Heart right ventricle (tissue), 16 donors: ENCODE measurements at regions not wholly inside any gene's neighbourhood (a gene's known extent, or its start where the extent isn't known, plus 50 kb on each side); places are given as distances from the start of the nearest gene placed in this dataset.

Experiments
- ATAC-seq, 8 donors: fragments of 200-7000 bp; cut with Tn5 transposase; one replicate each; pipeline ENCODE4 v1.9.1; 2020; ENCODE audit warnings: mild to moderate bottlenecking in 8 of 8, moderate library complexity in 8 of 8, moderate number of reproducible peaks in 1 of 8
- DNase-seq, 2 donors: peaks; one replicate each; pipeline ENCODE4 v3.0.0-alpha.2; 2020
- H3K27ac ChIP-seq, 10 donors: fragments of 200-600 bp; sonication (generic) in 2 of 10; one replicate each; pipeline versions ENCODE4 v1.5.0 to v1.8.0; 2020 to 2022; ENCODE audit warnings: mild to moderate bottlenecking in 3 of 10
- H3K27me3 ChIP-seq, 7 donors: fragments of 200-600 bp; one replicate each; pipeline ENCODE4 v1.8.0; 2021 to 2022; ENCODE audit warnings: mild to moderate bottlenecking in 2 of 7
- H3K36me3 ChIP-seq, 9 donors: fragments of 200-600 bp; sonication (generic) in 1 of 9; one replicate each; pipeline versions ENCODE4 v1.5.0 to v1.8.0; 2020 to 2022; ENCODE audit warnings: mild to moderate bottlenecking in 2 of 9
- H3K4me1 ChIP-seq, 9 donors: fragments of 200-600 bp; sonication (generic) in 1 of 9; one replicate each; pipeline versions ENCODE4 v1.5.0 to v1.8.0; 2020 to 2022; ENCODE audit warnings: mild to moderate bottlenecking in 4 of 9
- H3K4me3 ChIP-seq, 10 donors: fragments of 200-600 bp; sonication (generic) in 2 of 10; one replicate each; pipeline versions ENCODE4 v1.5.0 to v1.8.0; 2020 to 2022; ENCODE audit warnings: mild to moderate bottlenecking in 7 of 10, moderate library complexity in 2 of 10
- H3K9me3 ChIP-seq, 11 donors: fragments of 200-600 bp in 10 of 11; sonication (generic) in 2 of 11; one replicate each; pipeline versions ENCODE4 v1.5.0 to v1.8.0; 2013 to 2022; ENCODE audit warnings: mild to moderate bottlenecking in 2 of 11, control low read depth in 1 of 11, moderate library complexity in 1 of 11
- WGBS, 2 donors: extraction: QIAGEN DNeasy Blood & Tissue Kit; methylation state at CpG; one replicate each; pipeline ENCODE4 v1.1.7; 2013; ENCODE audit warnings: inconsistent platforms in 1 of 2; 5-methylcytosine and 5-hydroxymethylcytosine counted together
- intact Hi-C, 10 donors: fragments of 100-400 bp; cut with DNase I; formaldehyde crosslinking; loops; one replicate each; pipeline versions ENCODE4 v1.11.1 to v1.14.2; 2022
- TF ChIP-seq, protein P1 (sequence below), 9 donors: fragments of 200-600 bp; sonication (generic) in 2 of 9; IDR thresholded peaks; one replicate each; pipeline versions ENCODE4 v1.5.0 to v1.8.0; 2021 to 2022; ENCODE audit warnings: antibody characterized with exemption in 9 of 9, mild to moderate bottlenecking in 5 of 9, moderate library complexity in 1 of 9
- donor health status: Arrhythmogenic right ventricular cardiomyopathy.
- donor health status: ischemic (EF 13 %, LVEDD 7.1; RV severe dilation, severe dysfunction).
- donor health status: healthy with polysubstance abuse.
- donor health status: DM: no; HTN: yes; CAD: no.
- donor health status: DM: no; HTN: no; CAD: no.
- donor health status: ischemic (EF 25% LVEDD 6.9; RV normal size, moderate dysfunction).
- donor health status: ischemic (EF 25% LVEDD 5.7; RV mildly dilated, moderate dysfunction).
- donor health status: healthy.
- donor health status: DM: yes; HTN: yes; CAD: no.
- donor health status: Ischemic cardiomyopathy.
- donor health status: ischemic (EF 35%, LVEDD 5.7; RV mildly dilated, moderate dysfunction).
- donor health status: nonischemic (EF 11% LVEDD 7.7; RV severe dilation, severe dysfunction).
- donor health status: DM: yes; HTN: yes; CAD: no.
- donor health status: PGD.
- donor health status: ischemic (EF 29% LVEDD 5.4; RV normal size, mild dysfunction).
- donor health status: nonischemic (EF 23%, LVEDD 6.1; RV moderate dilation, normal function).

DNA sequence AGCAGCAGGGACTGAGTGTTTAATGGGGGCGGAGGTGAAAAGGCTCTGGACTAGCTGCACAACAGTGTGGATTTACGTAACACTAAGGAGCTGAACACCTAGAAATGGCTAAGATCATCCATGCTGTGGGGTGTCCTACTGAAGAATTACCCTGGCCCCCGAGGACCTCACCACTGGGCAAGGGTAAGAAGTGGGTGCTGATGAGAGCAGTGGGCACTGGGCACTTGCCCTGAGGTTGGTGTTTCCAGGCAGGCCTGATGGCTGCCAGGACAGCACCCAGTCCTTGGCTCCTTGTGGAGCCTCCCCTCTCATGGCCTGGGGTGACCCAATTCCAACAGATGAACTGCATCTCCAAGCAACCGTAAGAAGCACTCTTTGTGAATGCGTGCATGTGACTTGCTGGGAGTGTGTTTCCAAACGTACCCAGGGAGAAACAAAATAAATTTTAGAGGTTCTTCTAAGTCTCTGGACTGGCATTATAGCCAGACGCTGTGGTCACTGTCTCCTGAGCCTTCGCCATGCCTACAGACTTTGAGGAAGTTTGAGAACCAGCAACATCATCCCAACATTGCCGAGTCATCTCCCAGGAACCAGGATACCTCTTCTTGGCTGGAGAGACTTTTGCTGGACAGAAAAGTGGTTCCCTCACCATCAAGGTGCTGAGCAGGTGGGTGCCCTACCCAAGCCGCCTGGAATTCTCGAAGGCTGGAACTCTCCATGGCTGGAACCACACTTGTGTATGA, 245.9 kb downstream of the ERMARD start:
- peaks cover 0 to 11% (median 6%) of the 10 kb centered on the region in 9 donors for H3K4me1 ChIP-seq
- 94 to 95% methylated on average over 11 of the region's 11 CpGs for WGBS, 2 donors
- peak overlapping the region in 1 of 10 donors; percentile 62 for H3K27ac ChIP-seq
- TF ChIP-seq, protein P1, sequence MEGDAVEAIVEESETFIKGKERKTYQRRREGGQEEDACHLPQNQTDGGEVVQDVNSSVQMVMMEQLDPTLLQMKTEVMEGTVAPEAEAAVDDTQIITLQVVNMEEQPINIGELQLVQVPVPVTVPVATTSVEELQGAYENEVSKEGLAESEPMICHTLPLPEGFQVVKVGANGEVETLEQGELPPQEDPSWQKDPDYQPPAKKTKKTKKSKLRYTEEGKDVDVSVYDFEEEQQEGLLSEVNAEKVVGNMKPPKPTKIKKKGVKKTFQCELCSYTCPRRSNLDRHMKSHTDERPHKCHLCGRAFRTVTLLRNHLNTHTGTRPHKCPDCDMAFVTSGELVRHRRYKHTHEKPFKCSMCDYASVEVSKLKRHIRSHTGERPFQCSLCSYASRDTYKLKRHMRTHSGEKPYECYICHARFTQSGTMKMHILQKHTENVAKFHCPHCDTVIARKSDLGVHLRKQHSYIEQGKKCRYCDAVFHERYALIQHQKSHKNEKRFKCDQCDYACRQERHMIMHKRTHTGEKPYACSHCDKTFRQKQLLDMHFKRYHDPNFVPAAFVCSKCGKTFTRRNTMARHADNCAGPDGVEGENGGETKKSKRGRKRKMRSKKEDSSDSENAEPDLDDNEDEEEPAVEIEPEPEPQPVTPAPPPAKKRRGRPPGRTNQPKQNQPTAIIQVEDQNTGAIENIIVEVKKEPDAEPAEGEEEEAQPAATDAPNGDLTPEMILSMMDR (IDR thresholded peaks at IDR 0.05) = no peak
- intact Hi-C loops = no loop called here
- no peak overlapping the region for H3K4me3 ChIP-seq
- DNase-seq (no peak), ATAC-seq (peak in 1 of 8 donors; percentile 16)
- no peaks in the 10 kb centered on the region for H3K36me3 ChIP-seq
- H3K27me3 ChIP-seq = peaks cover 0 to 4% (median 0%) of the 10 kb centered on the region in 7 donors
- H3K9me3 ChIP-seq = peaks cover 0 to 9% (median 0%) of the 10 kb centered on the region in 11 donors

DNA sequence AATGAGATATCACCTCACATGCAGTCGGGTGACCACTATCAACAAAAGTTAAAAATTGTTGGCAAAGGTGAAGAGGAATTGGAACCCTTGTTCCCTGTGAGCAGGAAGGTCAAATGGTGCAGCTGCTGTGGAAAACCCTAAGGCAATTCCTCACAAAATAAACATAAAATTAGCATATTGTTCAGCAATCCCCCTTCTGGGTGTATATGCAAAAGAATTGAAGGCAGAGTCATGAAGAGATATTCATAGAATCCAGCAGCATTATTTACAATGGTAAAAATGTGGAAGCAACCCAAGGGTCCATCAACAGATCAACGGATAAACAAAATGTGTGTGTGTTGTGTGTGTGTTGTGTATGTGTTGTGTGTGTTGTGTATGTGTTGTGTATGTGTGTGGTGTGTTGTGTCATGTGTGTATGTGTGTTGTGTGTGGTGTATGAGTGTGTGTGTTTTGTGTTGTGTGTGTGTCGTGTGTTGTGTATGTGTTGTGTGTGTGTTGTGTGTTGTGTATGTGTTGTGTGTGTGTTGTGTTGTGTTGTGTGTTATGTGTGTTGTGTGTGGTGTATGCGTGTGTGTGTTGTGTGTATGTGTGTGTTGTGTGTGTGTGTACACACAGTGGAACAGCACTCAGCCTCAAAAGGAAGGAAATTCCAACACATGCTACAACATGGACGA, 245.1 kb downstream of the ERMARD start:
- DNase-seq (no peak), ATAC-seq (no peak)
- H3K4me3 ChIP-seq = no peak overlapping the region
- TF ChIP-seq, protein P1 (IDR thresholded peaks at IDR 0.05) = no peak
- peaks cover 0 to 17% (median 8%) of the 10 kb centered on the region in 9 donors for H3K4me1 ChIP-seq
- no peak overlapping the region for H3K27ac ChIP-seq
- WGBS, 2 donors = 85 to 90% methylated on average over 5 of the region's 5 CpGs
- no peaks in the 10 kb centered on the region for H3K36me3 ChIP-seq
- H3K27me3 ChIP-seq = peaks cover 0 to 4% (median 0%) of the 10 kb centered on the region in 7 donors
- intact Hi-C loops = no loop called here
- peaks cover 0 to under 1% (median 0%) of the 10 kb centered on the region in 11 donors for H3K9me3 ChIP-seq

DNA sequence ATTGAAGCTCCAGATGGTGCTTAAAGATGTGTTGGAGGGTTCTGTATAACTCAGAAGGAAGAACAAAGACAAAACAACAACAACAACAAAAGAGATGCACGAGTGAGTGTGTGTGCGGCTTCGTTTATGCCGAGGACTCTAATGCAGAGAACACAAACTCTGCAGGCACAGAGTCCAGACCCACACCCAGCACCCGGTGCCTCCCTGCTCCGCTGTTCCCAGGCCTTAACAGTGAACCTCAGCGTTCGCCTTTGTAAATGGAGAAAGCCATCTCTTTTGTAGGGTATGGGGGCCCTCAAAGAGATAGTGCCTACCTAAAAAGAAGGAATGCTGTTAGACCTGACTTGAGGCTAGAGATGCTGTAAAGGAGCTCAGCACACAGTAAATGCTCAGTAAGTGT, 243.3 kb downstream of the ERMARD start:
- WGBS, 2 donors = 74 to 89% methylated on average over 8 of the region's 8 CpGs

DNA sequence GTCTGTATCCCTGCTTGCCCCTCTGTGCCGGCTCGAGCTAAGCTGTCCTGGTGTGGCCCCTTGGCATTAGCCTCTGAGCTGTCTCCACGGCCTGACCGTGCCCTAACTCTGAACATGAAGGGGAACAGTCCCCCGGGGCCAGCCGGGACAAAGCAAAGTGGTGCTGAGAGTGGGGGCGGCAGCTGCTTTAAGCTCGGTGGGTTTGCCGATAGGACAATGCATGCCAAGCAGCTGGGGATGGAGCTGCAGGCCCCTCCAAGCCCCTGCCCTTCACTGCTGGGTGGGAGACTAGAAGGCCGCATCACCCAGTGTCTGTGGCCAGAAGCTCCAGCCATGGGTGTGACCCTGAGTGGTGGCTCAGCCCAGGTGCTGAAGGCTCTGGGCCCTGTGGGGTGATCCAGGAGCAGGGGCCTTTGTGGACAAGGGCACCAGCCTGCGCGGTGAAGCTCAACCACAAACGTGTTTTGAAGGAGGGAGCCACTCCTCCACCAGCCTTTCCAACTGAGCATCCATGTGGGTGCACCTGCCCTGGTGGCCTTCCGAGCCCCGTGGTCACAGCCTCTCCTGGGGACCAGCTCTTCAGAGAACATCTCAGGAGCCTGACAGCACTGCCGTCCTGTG, 242.5 kb downstream of the ERMARD start:
- no peaks in the 10 kb centered on the region for H3K9me3 ChIP-seq
- TF ChIP-seq, protein P1 (IDR thresholded peaks at IDR 0.05) = no peak
- 93 to 94% methylated on average over 16 of the region's 16 CpGs for WGBS, 2 donors
- H3K4me1 ChIP-seq = peaks cover 0 to 37% (median 8%) of the 10 kb centered on the region in 9 donors
- intact Hi-C loops = no loop called here
- DNase-seq (no peak), ATAC-seq (no peak)
- no peak overlapping the region for H3K4me3 ChIP-seq
- no peak overlapping the region for H3K27ac ChIP-seq
- H3K36me3 ChIP-seq = no peaks in the 10 kb centered on the region
- peaks cover 0 to 4% (median 0%) of the 10 kb centered on the region in 7 donors for H3K27me3 ChIP-seq

More for the DNA sequence above, 243.3 kb downstream of the ERMARD start:
- H3K4me1 ChIP-seq = peaks cover 0 to 34% (median 8%) of the 10 kb centered on the region in 9 donors
- no peak for DNase-seq
- H3K9me3 ChIP-seq = no peaks in the 10 kb centered on the region
- TF ChIP-seq, protein P1 (IDR thresholded peaks at IDR 0.05) = no peak
- no peak overlapping the region for H3K27ac ChIP-seq
- peaks cover 0 to 4% (median 0%) of the 10 kb centered on the region in 7 donors for H3K27me3 ChIP-seq
- ATAC-seq = no peak
- no peaks in the 10 kb centered on the region for H3K36me3 ChIP-seq
- no peak overlapping the region for H3K4me3 ChIP-seq
- intact Hi-C loops = no loop called here
